HG03045 (cell line): ENCODE measurements at regions not wholly inside any gene's neighbourhood (a gene's known extent, or its start where the extent isn't known, plus 50 kb on each side); places are given as distances from the start of the nearest gene placed in this dataset.
"Not testable (repeated sequence)": the region's sequence is repeated elsewhere in the genome, so short reads cannot be mapped to it uniquely, and the experiment has no call there.

Experiments
- ATAC-seq: cut with Tn5 transposase; IDR thresholded peaks from one replicate; pipeline ENCODE4 v1.9.1; 2021; ENCODE audit warnings: mild to moderate bottlenecking, moderate library complexity; ENCODE audit not compliant: unreplicated experiment

- no peak for ATAC-seq
Measured at GRCh38 chr5:124622851-124623250, 123.6 kb downstream of the ZNF608 start.

GRCh38 chr5:124621279-124621678, 125.2 kb downstream of the ZNF608 start:
- ATAC-seq: no peak

DNA sequence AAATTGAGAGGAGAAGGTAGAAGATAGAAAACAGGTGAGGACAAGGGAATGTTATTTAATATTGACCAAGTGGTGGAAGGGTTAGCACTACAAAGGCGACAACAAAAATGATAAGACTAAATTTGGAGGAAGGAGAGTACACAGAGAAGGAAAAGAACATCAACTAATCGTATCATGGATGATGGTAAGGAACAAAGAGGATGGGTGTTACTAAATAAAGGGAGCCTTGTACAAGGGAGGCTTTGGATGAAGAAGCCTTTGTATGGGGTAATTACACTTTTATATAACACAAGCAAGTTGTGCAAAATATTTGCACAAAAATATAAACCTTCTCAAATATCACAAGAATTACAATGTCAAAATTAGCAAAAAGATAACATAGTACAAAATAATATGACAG, 125.7 kb downstream of the ZNF608 start:
- no peak for ATAC-seq

DNA sequence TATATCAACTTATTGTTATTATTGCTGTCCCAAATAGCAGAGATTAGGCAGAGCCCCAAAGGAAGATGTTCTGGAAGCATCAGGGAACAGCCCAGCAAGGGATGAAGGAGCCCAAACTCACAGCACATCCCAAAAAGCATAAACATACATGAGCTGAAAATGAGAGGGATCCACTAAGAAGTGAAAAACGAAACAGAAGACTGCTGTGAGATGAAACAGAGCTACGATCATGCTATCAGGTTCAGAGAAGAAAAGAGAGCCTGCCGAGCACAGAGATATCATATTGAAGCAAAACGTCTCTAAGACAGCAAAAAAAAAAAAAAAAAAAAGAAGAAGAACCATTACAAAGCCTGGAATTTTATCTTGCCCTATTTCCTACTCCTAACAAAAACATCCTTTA, 127.3 kb downstream of the ZNF608 start:
- ATAC-seq: no peak

GRCh38 chr5:124617787-124618186, 128.7 kb downstream of the ZNF608 start:
- ATAC-seq: no peak

- no peak for ATAC-seq
Measured at GRCh38 chr5:124614836-124615385, 131.5 kb downstream of the ZNF608 start.

DNA sequence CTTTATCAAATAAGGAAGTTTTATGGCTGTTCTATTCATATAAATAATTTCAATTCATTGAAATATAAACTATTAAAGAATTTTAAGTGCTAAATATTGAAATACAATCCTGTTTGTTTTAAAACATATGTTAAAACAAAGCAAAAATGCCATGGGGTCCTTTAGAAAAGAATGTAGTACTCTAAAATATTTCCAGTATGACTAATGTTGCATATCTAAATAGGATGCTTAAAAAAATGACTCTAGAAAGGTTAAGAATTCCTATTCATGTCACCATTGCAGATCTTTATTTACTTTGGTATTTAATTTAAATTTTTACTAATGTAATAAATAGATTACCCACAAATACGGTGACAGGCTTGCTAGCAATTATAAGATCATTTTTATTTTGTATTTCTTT, 132.3 kb downstream of the ZNF608 start:
- no peak for ATAC-seq

- ATAC-seq: no peak
Measured at GRCh38 chr5:124613273-124613953, 133.0 kb downstream of the ZNF608 start.

DNA sequence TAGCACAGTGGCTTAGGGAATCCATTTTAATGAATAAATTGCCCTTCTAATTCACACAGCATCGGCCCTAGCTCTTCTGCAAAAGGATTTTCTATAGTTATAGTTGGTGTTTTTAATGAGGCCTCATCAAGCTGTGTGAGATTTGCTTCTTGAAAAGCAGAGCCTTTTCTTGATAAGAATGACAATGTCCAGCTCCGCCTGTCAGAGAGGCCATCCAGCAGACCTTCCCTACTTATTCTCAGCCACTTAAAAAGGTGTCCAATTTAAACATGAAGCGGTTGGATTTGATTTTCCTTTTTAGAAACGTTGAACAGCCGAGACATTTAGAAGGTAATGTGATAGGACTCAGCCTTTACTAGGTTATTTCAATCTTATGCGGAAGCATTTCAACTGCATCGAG, 134.4 kb downstream of the ZNF608 start:
- no peak for ATAC-seq

DNA sequence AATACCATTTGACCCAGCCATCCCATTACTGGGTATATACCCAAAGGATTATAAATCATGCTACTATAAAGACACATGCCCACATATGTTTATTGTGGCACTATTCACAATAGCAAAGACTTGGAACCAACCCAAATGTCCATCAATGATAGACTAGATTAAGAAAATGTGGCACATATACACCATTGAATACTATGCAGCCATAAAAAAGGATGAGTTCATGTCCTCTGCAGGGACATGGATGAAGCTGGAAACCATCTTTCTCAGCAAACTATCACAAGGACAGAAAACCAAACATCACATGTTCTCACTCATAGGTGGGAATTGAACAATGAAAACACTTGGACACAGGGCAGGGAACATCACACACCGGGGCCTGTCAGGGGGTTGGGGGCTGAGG, 135.2 kb downstream of the ZNF608 start:
- not testable (repeated sequence) for ATAC-seq

DNA sequence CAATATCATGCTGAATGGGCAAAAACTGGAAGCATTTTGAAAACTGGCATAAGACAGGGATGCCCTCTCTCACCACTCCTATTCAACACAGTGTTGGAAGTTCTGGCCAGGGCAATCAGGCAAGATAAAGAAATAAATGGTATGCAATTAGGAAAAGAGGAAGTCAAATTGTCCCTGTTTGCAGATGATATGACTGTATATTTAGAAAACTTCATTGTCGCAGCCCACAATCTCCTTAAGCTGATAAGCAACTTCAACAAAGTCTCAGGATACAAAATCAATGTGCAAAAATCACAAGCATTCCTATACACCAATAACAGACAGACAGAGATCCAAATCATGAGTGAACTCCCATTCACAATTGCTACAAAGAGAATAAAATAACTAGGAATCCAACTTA, 136.8 kb downstream of the ZNF608 start:
- ATAC-seq: not testable (repeated sequence)

DNA sequence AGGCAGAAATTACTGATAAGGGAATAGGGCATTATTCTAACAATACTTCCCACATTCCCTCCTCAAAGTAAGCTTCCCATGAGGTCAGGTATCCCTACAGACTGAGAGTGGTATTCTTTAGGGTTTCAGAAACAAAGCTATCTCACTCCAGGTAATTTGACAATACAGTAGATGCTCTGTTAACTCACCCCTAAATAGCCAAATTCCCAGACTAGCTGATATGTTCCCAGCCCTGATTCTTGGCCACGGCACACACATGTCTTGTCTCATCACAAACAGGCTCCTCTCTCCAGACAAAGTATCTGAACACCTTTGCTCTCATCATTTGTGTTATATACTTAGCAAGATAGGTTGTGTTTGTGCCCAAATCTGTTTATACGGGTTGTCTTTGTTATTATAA, 139.9 kb downstream of the ZNF608 start:
- no peak for ATAC-seq

GRCh38 chr5:124606093-124606492, 140.3 kb downstream of the ZNF608 start:
- ATAC-seq: no peak

- ATAC-seq: no peak
Measured at GRCh38 chr5:124605541-124605940, 140.9 kb downstream of the ZNF608 start.

GRCh38 chr5:124604419-124604818, 142.0 kb downstream of the ZNF608 start:
- no peak for ATAC-seq

GRCh38 chr5:124602925-124603650, 143.4 kb downstream of the ZNF608 start:
- no peak for ATAC-seq

- no peak for ATAC-seq
Measured at GRCh38 chr5:124599028-124599973, 147.1 kb downstream of the ZNF608 start.

- no peak for ATAC-seq
Measured at GRCh38 chr5:124596595-124597421, 149.6 kb downstream of the ZNF608 start.

GRCh38 chr5:124593952-124594351, 152.5 kb downstream of the ZNF608 start:
- ATAC-seq: no peak

GRCh38 chr5:124592891-124593290, 153.5 kb downstream of the ZNF608 start:
- no peak for ATAC-seq
